ENCODE measurements at regions not wholly inside any gene's neighbourhood (a gene's known extent, or its start where the extent isn't known, plus 50 kb on each side); places are given as distances from the start of the nearest gene placed in this dataset.

GRCh38 chr4:134636338-134637051 lies 434.9 kb upstream of the PABPC4L start:
- TF ChIP-seq, protein P1, sequence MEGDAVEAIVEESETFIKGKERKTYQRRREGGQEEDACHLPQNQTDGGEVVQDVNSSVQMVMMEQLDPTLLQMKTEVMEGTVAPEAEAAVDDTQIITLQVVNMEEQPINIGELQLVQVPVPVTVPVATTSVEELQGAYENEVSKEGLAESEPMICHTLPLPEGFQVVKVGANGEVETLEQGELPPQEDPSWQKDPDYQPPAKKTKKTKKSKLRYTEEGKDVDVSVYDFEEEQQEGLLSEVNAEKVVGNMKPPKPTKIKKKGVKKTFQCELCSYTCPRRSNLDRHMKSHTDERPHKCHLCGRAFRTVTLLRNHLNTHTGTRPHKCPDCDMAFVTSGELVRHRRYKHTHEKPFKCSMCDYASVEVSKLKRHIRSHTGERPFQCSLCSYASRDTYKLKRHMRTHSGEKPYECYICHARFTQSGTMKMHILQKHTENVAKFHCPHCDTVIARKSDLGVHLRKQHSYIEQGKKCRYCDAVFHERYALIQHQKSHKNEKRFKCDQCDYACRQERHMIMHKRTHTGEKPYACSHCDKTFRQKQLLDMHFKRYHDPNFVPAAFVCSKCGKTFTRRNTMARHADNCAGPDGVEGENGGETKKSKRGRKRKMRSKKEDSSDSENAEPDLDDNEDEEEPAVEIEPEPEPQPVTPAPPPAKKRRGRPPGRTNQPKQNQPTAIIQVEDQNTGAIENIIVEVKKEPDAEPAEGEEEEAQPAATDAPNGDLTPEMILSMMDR (IDR thresholded peaks at IDR 0.05), result no peak
- intact Hi-C loops (cut with DNase I), result no loop called here
- Histone ChIP-seq H3K27me3 (no peaks in the 10 kb centered on the region), H3K27ac (no peak overlapping the region), H3K36me3 (no peaks in the 10 kb centered on the region), H3K9ac (ENCODE audit: low read depth in 2 of 2, low read length in 2 of 2) (no peak overlapping the region), H3K4me3 (no peak overlapping the region), H3K9me3 (no peaks in the 10 kb centered on the region), H3K4me1 (no peaks in the 10 kb centered on the region)
- no peak for DNase-seq

GRCh38 chr4:134634301-134634700 lies 432.7 kb upstream of the PABPC4L start:
- H3K27ac ChIP-seq, result no peak overlapping the region
- no peaks in the 10 kb centered on the region for H3K27me3 ChIP-seq
- no peak for DNase-seq
- H3K36me3 ChIP-seq, result no peaks in the 10 kb centered on the region
- TF ChIP-seq, protein P1 (IDR thresholded peaks at IDR 0.05), result no peak
- no peaks in the 10 kb centered on the region for H3K4me1 ChIP-seq
- H3K4me3 ChIP-seq, result no peak overlapping the region
- no peaks in the 10 kb centered on the region for H3K9me3 ChIP-seq
- intact Hi-C loops (cut with DNase I), result no loop called here
- H3K9ac ChIP-seq (ENCODE audit: low read depth in 2 of 2, low read length in 2 of 2), result no peak overlapping the region

DNA sequence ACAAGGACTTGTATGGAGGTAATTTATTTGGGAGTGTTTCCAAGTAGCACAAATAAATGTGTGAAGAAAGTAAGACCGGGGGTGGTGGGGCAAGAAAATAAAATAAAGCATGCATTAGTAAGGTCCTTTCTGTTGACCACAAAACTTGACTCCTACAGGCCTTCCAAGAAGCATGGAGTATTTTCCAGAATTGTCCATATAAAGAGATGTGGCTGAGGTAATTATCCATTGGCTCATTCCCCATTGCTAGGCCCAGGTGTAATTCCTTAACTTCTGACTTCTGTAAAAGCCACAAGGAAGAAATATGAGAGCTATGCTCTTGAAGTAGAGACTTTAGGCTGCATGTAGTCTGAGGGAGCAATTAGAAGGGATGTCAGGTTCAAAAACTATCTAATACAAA lies 430.5 kb upstream of the PABPC4L start:
- Histone ChIP-seq H3K36me3 (no peaks in the 10 kb centered on the region), H3K4me1 (no peaks in the 10 kb centered on the region), H3K9me3 (no peaks in the 10 kb centered on the region), H3K9ac (ENCODE audit: low read depth in 2 of 2, low read length in 2 of 2) (no peak overlapping the region), H3K27ac (no peak overlapping the region), H3K4me3 (no peak overlapping the region), H3K27me3 (no peaks in the 10 kb centered on the region)
- no peak for DNase-seq
- TF ChIP-seq, protein P1 (IDR thresholded peaks at IDR 0.05), result no peak
- intact Hi-C loops (cut with DNase I), result no loop called here

DNA sequence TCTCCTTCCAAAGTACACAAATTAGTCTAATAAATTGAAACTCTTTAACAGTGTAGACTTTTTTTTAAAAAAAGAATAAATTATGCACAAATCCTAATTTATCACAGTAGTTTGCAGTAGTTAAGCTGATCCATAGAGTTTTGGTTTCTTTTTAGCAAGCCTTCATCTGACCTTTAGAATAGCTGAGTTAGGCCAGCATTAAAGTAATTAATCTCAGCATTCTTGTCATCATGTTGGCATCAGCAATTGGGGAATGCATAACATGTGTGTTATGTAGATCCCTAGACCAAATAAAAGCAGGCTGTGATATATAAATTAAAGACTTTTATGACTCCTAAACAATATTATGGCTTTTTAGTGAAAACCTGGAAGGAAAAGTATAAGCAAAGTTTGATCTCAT lies 426.5 kb upstream of the PABPC4L start:
- H3K27me3 ChIP-seq, result no peaks in the 10 kb centered on the region
- no peaks in the 10 kb centered on the region for H3K4me1 ChIP-seq
- no peak for DNase-seq
- no peaks in the 10 kb centered on the region for H3K36me3 ChIP-seq
- no peaks in the 10 kb centered on the region for H3K9me3 ChIP-seq
- no peak overlapping the region for H3K4me3 ChIP-seq
- no peak overlapping the region for H3K27ac ChIP-seq
- TF ChIP-seq, protein P1 (IDR thresholded peaks at IDR 0.05), result no peak
- H3K9ac ChIP-seq (ENCODE audit: low read depth in 2 of 2, low read length in 2 of 2), result no peak overlapping the region
- intact Hi-C loops (cut with DNase I), result no loop called here

- Histone ChIP-seq H3K4me3 (no peak overlapping the region), H3K9me3 (no peaks in the 10 kb centered on the region), H3K27me3 (no peaks in the 10 kb centered on the region), H3K36me3 (no peaks in the 10 kb centered on the region), H3K9ac (ENCODE audit: low read depth in 2 of 2, low read length in 2 of 2) (no peak overlapping the region), H3K27ac (peak overlapping the region; percentile 13), H3K4me1 (peaks cover under 1% of the 10 kb centered on the region)
- peak; percentile 78 for DNase-seq
- TF ChIP-seq, protein P1 (IDR thresholded peaks at IDR 0.05), result no peak
- intact Hi-C loops (cut with DNase I), result no loop called here
These were observed 425.8 kb upstream of the PABPC4L start for GRCh38 chr4:134627366-134627765.
